ENCODE measurements at regions not wholly inside any gene's neighbourhood (a gene's known extent, or its start where the extent isn't known, plus 50 kb on each side); places are given as distances from the start of the nearest gene placed in this dataset.
"Not testable (repeated sequence)": the region's sequence is repeated elsewhere in the genome, so short reads cannot be mapped to it uniquely, and the experiment has no call there.

GRCh38 chr15:35256141-35256540 is 171.0 kb upstream of the NANOGP8 start:
- Histone ChIP-seq H3K79me2 (ENCODE audit: insufficient read depth, low read length) (no peaks in the 10 kb centered on the region), H3K9me2 (replicated peaks; ENCODE audit: insufficient read depth, low read length) (no peaks in the 10 kb centered on the region), H3K4me2 (ENCODE audit: low read depth, low read length, poor library complexity, severe bottlenecking) (no peak overlapping the region), H3K4me3 (ENCODE audit: insufficient read depth, low read length, poor library complexity, severe bottlenecking) (no peak overlapping the region), H3K9ac (ENCODE audit: low read length) (no peak overlapping the region), H3F3A (ENCODE audit: insufficient read depth) (no peaks in the 10 kb centered on the region), H2AFZ (ENCODE audit: low read depth, low read length, severe bottlenecking) (no peak overlapping the region), H4K20me1 (ENCODE audit: low read depth, low read length) (no peaks in the 10 kb centered on the region), H3K27me3 (ENCODE audit: low read length) (no peaks in the 10 kb centered on the region), H3K9me3 (ENCODE audit: insufficient read depth, low read length) (no peaks in the 10 kb centered on the region), H3K27ac (ENCODE audit: low read depth, low read length) (no peak overlapping the region), H3K36me3 (ENCODE audit: low read length) (no peaks in the 10 kb centered on the region)
- TF ChIP-seq EZH2phosphoT487 (conservative IDR thresholded peaks at IDR 0.05; ENCODE audit: low read length) (no peak), CTCF (IDR thresholded peaks at IDR 0.05; ENCODE audit: insufficient read depth, low read length, poor library complexity, severe bottlenecking) (no peak)

- not testable (repeated sequence) for H3K27me3 ChIP-seq (ENCODE audit: low read length); H3K4me3 ChIP-seq (ENCODE audit: insufficient read depth, low read length, poor library complexity, severe bottlenecking); H2AFZ ChIP-seq (ENCODE audit: low read depth, low read length, severe bottlenecking); H3K9ac ChIP-seq (ENCODE audit: low read length); H3F3A ChIP-seq (ENCODE audit: insufficient read depth); H3K36me3 ChIP-seq (ENCODE audit: low read length); H3K79me2 ChIP-seq (ENCODE audit: insufficient read depth, low read length); H3K9me3 ChIP-seq (ENCODE audit: insufficient read depth, low read length); H3K27ac ChIP-seq (ENCODE audit: low read depth, low read length); H4K20me1 ChIP-seq (ENCODE audit: low read depth, low read length); H3K4me2 ChIP-seq (ENCODE audit: low read depth, low read length, poor library complexity, severe bottlenecking); H3K9me2 ChIP-seq (replicated peaks; ENCODE audit: insufficient read depth, low read length)
Measured at GRCh38 chr15:35254908-35255307, 169.8 kb upstream of the NANOGP8 start.

GRCh38 chr15:35254062-35254461 is 169.0 kb upstream of the NANOGP8 start:
- no peak overlapping the region for H3K27ac ChIP-seq (ENCODE audit: low read depth, low read length)
- no peak overlapping the region for H3K9ac ChIP-seq (ENCODE audit: low read length)
- H3K4me2 ChIP-seq (ENCODE audit: low read depth, low read length, poor library complexity, severe bottlenecking): no peak overlapping the region

GRCh38 chr15:35252351-35252865 is 167.3 kb upstream of the NANOGP8 start:
- Histone ChIP-seq H3K36me3 (ENCODE audit: low read length) (no peaks in the 10 kb centered on the region), H3K9ac (ENCODE audit: low read length) (no peak overlapping the region), H3K4me3 (ENCODE audit: insufficient read depth, low read length, poor library complexity, severe bottlenecking) (no peak overlapping the region), H4K20me1 (ENCODE audit: low read depth, low read length) (no peaks in the 10 kb centered on the region), H3F3A (ENCODE audit: insufficient read depth) (no peaks in the 10 kb centered on the region), H3K27ac (ENCODE audit: low read depth, low read length) (no peak overlapping the region), H3K79me2 (ENCODE audit: insufficient read depth, low read length) (no peaks in the 10 kb centered on the region), H3K4me2 (ENCODE audit: low read depth, low read length, poor library complexity, severe bottlenecking) (no peak overlapping the region), H3K9me3 (ENCODE audit: insufficient read depth, low read length) (no peaks in the 10 kb centered on the region), H2AFZ (ENCODE audit: low read depth, low read length, severe bottlenecking) (no peak overlapping the region), H3K27me3 (ENCODE audit: low read length) (no peaks in the 10 kb centered on the region), H3K9me2 (replicated peaks; ENCODE audit: insufficient read depth, low read length) (no peaks in the 10 kb centered on the region)
- no peak for TF ChIP-seq CTCF (IDR thresholded peaks at IDR 0.05; ENCODE audit: insufficient read depth, low read length, poor library complexity, severe bottlenecking)
- no peak for TF ChIP-seq EZH2phosphoT487 (conservative IDR thresholded peaks at IDR 0.05; ENCODE audit: low read length)

More at GRCh38 chr15:35254062-35254461, 169.0 kb upstream of the NANOGP8 start:
- Histone ChIP-seq H3K9me2 (replicated peaks; ENCODE audit: insufficient read depth, low read length) (no peaks in the 10 kb centered on the region), H4K20me1 (ENCODE audit: low read depth, low read length) (no peaks in the 10 kb centered on the region), H3K36me3 (ENCODE audit: low read length) (no peaks in the 10 kb centered on the region), H3F3A (ENCODE audit: insufficient read depth) (no peaks in the 10 kb centered on the region), H3K27me3 (ENCODE audit: low read length) (no peaks in the 10 kb centered on the region), H2AFZ (ENCODE audit: low read depth, low read length, severe bottlenecking) (no peak overlapping the region), H3K9me3 (ENCODE audit: insufficient read depth, low read length) (no peaks in the 10 kb centered on the region), H3K4me3 (ENCODE audit: insufficient read depth, low read length, poor library complexity, severe bottlenecking) (no peak overlapping the region), H3K79me2 (ENCODE audit: insufficient read depth, low read length) (no peaks in the 10 kb centered on the region)
- no peak for TF ChIP-seq EZH2phosphoT487 (conservative IDR thresholded peaks at IDR 0.05; ENCODE audit: low read length)
- no peak for TF ChIP-seq CTCF (IDR thresholded peaks at IDR 0.05; ENCODE audit: insufficient read depth, low read length, poor library complexity, severe bottlenecking)

Data from SU-DHL-6 (cell line).